ENCODE measurements at regions not wholly inside any gene's neighbourhood (a gene's known extent, or its start where the extent isn't known, plus 50 kb on each side); places are given as distances from the start of the nearest gene placed in this dataset.

DNA sequence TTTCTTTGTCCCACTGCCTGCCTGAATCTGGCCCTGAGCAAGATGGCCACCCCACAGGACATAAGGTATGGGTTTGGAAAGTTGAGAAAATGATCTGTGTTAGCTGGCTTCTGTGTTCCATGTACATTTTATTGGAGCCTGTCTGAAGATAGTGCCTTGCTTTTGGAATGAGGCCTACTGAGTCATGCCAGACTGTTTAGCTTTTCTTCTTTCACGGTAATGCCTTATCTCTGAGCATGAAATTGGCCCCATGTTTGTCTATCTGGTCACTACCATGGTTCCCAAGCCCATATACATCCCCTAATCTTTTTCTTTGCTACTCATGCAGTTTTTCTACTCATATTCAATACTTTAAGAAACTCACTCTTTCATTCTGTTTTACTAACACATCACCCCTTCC is 85.1 kb upstream of the LMO4 start:
- TF ChIP-seq FOXM1 (IDR thresholded peaks at IDR 0.05; ENCODE audit: borderline replicate concordance): no peak
- TF ChIP-seq ARNT (IDR thresholded peaks at IDR 0.05): no peak
- TF ChIP-seq NFRKB (IDR thresholded peaks at IDR 0.05): no peak
- no peak for TF ChIP-seq ELF4 (IDR thresholded peaks at IDR 0.05)
